ENCODE measurements at regions not wholly inside any gene's neighbourhood (a gene's known extent, or its start where the extent isn't known, plus 50 kb on each side); places are given as distances from the start of the nearest gene placed in this dataset.

GRCh38 chr12:90069711-90070110 is 361.1 kb upstream of the ATP2B1 start:
- H3K9me3 Mint-ChIP-seq = peaks cover 10% of the 10 kb centered on the region
- intact Hi-C loops (cut with micrococcal nuclease) = no loop called here
- H3K4me1 Mint-ChIP-seq = peaks cover 9% of the 10 kb centered on the region
- POLR2A ChIA-PET = no interaction called here
- no peak overlapping the region for H3K27ac Mint-ChIP-seq
- peaks cover 4% of the 10 kb centered on the region for H3K36me3 Mint-ChIP-seq (ENCODE audit: low read depth)
- no peak for ATAC-seq (ENCODE audit: low read depth)
- no peak overlapping the region for H3K4me3 Mint-ChIP-seq
- DNase-seq = no peak
- no peak for TF ChIP-seq CTCF (IDR thresholded peaks at IDR 0.05)
- no peaks in the 10 kb centered on the region for H3K27me3 Mint-ChIP-seq
- CTCF ChIA-PET = no interaction called here

DNA sequence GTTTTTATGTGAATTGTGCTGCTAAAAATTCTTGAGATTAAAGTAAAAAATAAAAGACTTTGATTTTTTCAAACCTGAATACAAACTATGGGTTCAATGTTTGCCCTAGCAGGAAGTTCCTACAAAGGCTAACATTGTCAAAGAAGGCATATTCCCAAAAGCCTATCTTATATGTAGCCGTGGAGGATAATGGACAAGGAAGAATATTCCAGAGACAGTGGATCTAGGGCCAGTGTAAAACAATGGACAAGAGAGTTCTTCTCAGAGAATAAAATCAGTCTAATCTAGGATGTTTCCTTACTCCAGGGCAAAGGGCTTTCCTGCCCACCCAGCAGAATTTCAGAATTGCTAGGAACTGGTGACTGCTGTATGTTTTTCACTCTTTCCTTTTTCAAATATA is 359.2 kb upstream of the ATP2B1 start:
- POLR2A ChIA-PET = no interaction called here
- TF ChIP-seq CTCF (IDR thresholded peaks at IDR 0.05) = no peak
- H3K27ac Mint-ChIP-seq = no peak overlapping the region
- H3K36me3 Mint-ChIP-seq (ENCODE audit: low read depth) = peaks cover 4% of the 10 kb centered on the region
- peaks cover 8% of the 10 kb centered on the region for H3K9me3 Mint-ChIP-seq
- intact Hi-C loops (cut with micrococcal nuclease) = no loop called here
- H3K4me3 Mint-ChIP-seq = no peak overlapping the region
- no peaks in the 10 kb centered on the region for H3K27me3 Mint-ChIP-seq
- no peak for ATAC-seq (ENCODE audit: low read depth)
- DNase-seq = no peak
- CTCF ChIA-PET = no interaction called here
- peaks cover 4% of the 10 kb centered on the region for H3K4me1 Mint-ChIP-seq

- DNase-seq = no peak
- Mint-ChIP-seq H3K27ac (no peak overlapping the region), H3K9me3 (no peaks in the 10 kb centered on the region), H3K36me3 (ENCODE audit: low read depth) (no peaks in the 10 kb centered on the region), H3K4me3 (no peak overlapping the region), H3K4me1 (peaks cover 4% of the 10 kb centered on the region), H3K27me3 (no peaks in the 10 kb centered on the region)
- no peak for ATAC-seq (ENCODE audit: low read depth)
- intact Hi-C loops (cut with micrococcal nuclease) = no loop called here
- CTCF ChIA-PET = no interaction called here
- POLR2A ChIA-PET = no interaction called here
- no peak for TF ChIP-seq CTCF (IDR thresholded peaks at IDR 0.05)
These were observed 356.5 kb upstream of the ATP2B1 start for GRCh38 chr12:90064852-90065801.

- no peak overlapping the region for H3K4me3 Mint-ChIP-seq
- intact Hi-C loops (cut with micrococcal nuclease) = no loop called here
- POLR2A ChIA-PET = no interaction called here
- no peak for TF ChIP-seq CTCF (IDR thresholded peaks at IDR 0.05)
- H3K4me1 Mint-ChIP-seq = peaks cover 4% of the 10 kb centered on the region
- CTCF ChIA-PET = no interaction called here
- H3K27me3 Mint-ChIP-seq = no peaks in the 10 kb centered on the region
- H3K36me3 Mint-ChIP-seq (ENCODE audit: low read depth) = no peaks in the 10 kb centered on the region
- H3K27ac Mint-ChIP-seq = no peak overlapping the region
- H3K9me3 Mint-ChIP-seq = no peaks in the 10 kb centered on the region
- no peak for DNase-seq
- ATAC-seq (ENCODE audit: low read depth) = no peak
These were observed 354.2 kb upstream of the ATP2B1 start for GRCh38 chr12:90062799-90063198.

- Mint-ChIP-seq H3K4me3 (no peak overlapping the region), H3K27me3 (no peaks in the 10 kb centered on the region)
These were observed 353.2 kb upstream of the ATP2B1 start for GRCh38 chr12:90061809-90062208.

More at GRCh38 chr12:90061809-90062208, 353.2 kb upstream of the ATP2B1 start:
- ChIA-PET POLR2A (no interaction called here), CTCF (no interaction called here)
- no peak for TF ChIP-seq CTCF (IDR thresholded peaks at IDR 0.05)
- no peaks in the 10 kb centered on the region for H3K9me3 Mint-ChIP-seq
- H3K4me1 Mint-ChIP-seq = peaks cover 4% of the 10 kb centered on the region
- H3K27ac Mint-ChIP-seq = no peak overlapping the region
- intact Hi-C loops (cut with micrococcal nuclease) = no loop called here
- no peaks in the 10 kb centered on the region for H3K36me3 Mint-ChIP-seq (ENCODE audit: low read depth)
- DNase-seq (no peak), ATAC-seq (ENCODE audit: low read depth) (no peak)

All from activated B cell treated with CpG ODN at 0.5 μM for 24 hours (primary cell).